HL-60 (cell line): ENCODE measurements at regions not wholly inside any gene's neighbourhood (a gene's known extent, or its start where the extent isn't known, plus 50 kb on each side); places are given as distances from the start of the nearest gene placed in this dataset.

ENCODE experiments used
- DNase-seq, 2 experiments: peaks; one replicate each; pipeline ENCODE4 v3.0.0-alpha.2; 2010 to 2020; ENCODE audit warnings: low read depth in 1 of 2, low spot score in 1 of 2
- H3K27ac ChIP-seq: fragments of 250-450 bp; sonication (Bioruptor Pico); replicated peaks from 2 replicates; pipeline ENCODE4 v1.5.1; 2020; ENCODE audit warnings: mild to moderate bottlenecking, moderate library complexity
- H3K27me3 ChIP-seq: fragments of 250-450 bp; sonication (Bioruptor Pico); 2 replicates; pipeline ENCODE4 v1.5.1; 2021; ENCODE audit warnings: mild to moderate bottlenecking, moderate library complexity; ENCODE audit not compliant: insufficient read depth, poor library complexity, severe bottlenecking
- H3K4me3 ChIP-seq: replicated peaks from 2 replicates; pipeline ENCODE4 v1.5.1; 2011; ENCODE audit warnings: mild to moderate bottlenecking, control low read depth, low read length; ENCODE audit not compliant: insufficient read depth
- GABPA ChIP-seq: IDR thresholded peaks from 2 replicates; pipeline ENCODE4 v1.6.1; 2012; ENCODE audit warnings: low read depth
- POLR2AphosphoS5 ChIP-seq: IDR thresholded peaks from 2 replicates; pipeline ENCODE4 v1.6.1; 2012; ENCODE audit warnings: low read depth
- SPI1 ChIP-seq: IDR thresholded peaks from 2 replicates; pipeline ENCODE4 v1.6.1; 2012; ENCODE audit warnings: low read depth, mild to moderate bottlenecking, borderline replicate concordance
- TF ChIP-seq, protein P1 (sequence below): IDR thresholded peaks from one replicate; pipeline ENCODE4 v1.5.1; 2011; ENCODE audit warnings: low read length, control low read depth, inconsistent platforms; ENCODE audit not compliant: insufficient read depth
- TF ChIP-seq, protein P2 (sequence below): IDR thresholded peaks from 2 replicates; pipeline ENCODE4 v1.6.1; 2012; ENCODE audit warnings: low read depth; ENCODE audit not compliant: insufficient replicate concordance

DNA sequence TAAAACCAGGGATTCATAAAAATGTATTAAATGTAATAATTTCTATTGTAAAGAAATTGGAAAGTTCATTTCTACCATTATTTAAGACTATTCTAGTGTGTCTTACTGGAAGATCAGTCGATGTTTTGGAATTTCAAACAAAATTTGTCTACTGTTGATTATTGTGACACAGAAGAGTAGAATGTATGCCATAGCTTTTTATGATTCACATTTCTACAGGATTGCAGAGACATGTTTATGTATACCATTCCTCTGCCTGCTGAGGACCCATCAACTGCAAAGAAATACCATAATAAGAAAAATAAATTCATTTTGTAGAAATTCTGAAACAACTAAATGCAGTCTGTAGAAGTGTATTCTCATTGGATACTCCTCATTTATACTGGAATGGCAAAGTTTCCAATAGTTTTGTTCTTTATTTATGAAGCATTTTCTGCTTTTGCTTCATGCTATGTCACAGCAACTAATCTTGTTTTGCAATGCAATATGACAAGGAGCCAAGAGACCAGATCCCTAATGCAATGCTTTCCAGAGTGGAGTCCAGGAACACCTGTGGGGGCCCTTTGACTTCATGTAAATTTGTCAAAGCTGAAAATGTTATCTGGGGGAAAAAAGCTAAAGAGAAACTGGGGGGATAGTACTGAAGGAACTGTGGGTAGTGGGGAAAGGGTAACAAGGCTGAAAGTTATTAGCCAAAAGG, 172.9 kb upstream of the LRIG3 start:
- DNase-seq, result no peak
- no peak overlapping the region for H3K27ac ChIP-seq
- H3K27me3 ChIP-seq, result no peaks in the 10 kb centered on the region
- TF ChIP-seq POLR2AphosphoS5 (no peak), SPI1 (no peak), GABPA (no peak)
- TF ChIP-seq, protein P1, sequence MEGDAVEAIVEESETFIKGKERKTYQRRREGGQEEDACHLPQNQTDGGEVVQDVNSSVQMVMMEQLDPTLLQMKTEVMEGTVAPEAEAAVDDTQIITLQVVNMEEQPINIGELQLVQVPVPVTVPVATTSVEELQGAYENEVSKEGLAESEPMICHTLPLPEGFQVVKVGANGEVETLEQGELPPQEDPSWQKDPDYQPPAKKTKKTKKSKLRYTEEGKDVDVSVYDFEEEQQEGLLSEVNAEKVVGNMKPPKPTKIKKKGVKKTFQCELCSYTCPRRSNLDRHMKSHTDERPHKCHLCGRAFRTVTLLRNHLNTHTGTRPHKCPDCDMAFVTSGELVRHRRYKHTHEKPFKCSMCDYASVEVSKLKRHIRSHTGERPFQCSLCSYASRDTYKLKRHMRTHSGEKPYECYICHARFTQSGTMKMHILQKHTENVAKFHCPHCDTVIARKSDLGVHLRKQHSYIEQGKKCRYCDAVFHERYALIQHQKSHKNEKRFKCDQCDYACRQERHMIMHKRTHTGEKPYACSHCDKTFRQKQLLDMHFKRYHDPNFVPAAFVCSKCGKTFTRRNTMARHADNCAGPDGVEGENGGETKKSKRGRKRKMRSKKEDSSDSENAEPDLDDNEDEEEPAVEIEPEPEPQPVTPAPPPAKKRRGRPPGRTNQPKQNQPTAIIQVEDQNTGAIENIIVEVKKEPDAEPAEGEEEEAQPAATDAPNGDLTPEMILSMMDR, result no peak
- TF ChIP-seq, protein P2, sequence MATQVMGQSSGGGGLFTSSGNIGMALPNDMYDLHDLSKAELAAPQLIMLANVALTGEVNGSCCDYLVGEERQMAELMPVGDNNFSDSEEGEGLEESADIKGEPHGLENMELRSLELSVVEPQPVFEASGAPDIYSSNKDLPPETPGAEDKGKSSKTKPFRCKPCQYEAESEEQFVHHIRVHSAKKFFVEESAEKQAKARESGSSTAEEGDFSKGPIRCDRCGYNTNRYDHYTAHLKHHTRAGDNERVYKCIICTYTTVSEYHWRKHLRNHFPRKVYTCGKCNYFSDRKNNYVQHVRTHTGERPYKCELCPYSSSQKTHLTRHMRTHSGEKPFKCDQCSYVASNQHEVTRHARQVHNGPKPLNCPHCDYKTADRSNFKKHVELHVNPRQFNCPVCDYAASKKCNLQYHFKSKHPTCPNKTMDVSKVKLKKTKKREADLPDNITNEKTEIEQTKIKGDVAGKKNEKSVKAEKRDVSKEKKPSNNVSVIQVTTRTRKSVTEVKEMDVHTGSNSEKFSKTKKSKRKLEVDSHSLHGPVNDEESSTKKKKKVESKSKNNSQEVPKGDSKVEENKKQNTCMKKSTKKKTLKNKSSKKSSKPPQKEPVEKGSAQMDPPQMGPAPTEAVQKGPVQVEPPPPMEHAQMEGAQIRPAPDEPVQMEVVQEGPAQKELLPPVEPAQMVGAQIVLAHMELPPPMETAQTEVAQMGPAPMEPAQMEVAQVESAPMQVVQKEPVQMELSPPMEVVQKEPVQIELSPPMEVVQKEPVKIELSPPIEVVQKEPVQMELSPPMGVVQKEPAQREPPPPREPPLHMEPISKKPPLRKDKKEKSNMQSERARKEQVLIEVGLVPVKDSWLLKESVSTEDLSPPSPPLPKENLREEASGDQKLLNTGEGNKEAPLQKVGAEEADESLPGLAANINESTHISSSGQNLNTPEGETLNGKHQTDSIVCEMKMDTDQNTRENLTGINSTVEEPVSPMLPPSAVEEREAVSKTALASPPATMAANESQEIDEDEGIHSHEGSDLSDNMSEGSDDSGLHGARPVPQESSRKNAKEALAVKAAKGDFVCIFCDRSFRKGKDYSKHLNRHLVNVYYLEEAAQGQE, result no peak
- H3K4me3 ChIP-seq, result no peak overlapping the region

DNA sequence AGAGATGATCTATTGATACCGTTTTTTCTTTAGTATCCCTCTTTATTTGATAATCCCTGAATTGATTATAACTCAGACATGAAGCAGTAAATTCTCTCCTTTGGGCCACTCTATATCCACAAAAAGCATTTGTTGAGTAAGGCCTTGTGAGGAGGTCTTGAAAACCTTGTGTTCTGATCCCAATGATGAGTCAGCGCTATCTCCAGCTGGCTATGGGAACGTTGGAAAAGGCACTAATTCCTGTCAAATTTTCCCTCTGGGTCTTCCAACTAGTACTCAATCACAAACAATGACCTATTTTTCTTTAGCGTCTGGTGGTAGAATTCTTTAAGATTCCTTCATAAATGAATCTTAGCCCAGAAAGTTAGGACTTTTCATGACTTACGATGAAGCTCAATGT, 168.4 kb upstream of the LRIG3 start:
- Histone ChIP-seq H3K27me3 (no peaks in the 10 kb centered on the region), H3K27ac (no peak overlapping the region), H3K4me3 (no peak overlapping the region)
- no peak for DNase-seq
- no peak for TF ChIP-seq POLR2AphosphoS5
- TF ChIP-seq, protein P1, result no peak
- no peak for TF ChIP-seq GABPA
- no peak for TF ChIP-seq SPI1
- TF ChIP-seq, protein P2, result no peak

DNA sequence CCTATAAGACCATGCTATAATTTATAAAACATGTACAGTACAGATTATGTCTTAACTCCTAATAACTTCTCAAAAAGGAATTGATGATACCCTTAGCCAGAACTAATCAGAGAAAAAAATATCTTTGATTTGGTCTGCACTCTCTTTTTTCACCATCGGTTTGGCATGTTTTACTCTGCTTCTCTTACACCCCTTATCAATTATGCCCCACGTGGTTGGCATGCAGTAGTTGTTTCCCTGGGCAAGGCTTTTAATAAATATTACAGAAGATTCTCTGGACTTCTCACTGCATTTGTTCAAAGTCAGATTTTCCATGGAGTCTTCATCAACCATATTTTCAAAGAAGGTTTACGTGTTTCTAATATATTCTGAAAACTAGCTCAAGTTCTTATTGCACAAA, 167.4 kb upstream of the LRIG3 start:
- no peaks in the 10 kb centered on the region for H3K27me3 ChIP-seq
- no peak overlapping the region for H3K4me3 ChIP-seq
- TF ChIP-seq GABPA (no peak), SPI1 (no peak), POLR2AphosphoS5 (no peak)
- TF ChIP-seq, protein P1, result no peak
- TF ChIP-seq, protein P2, result no peak
- no peak overlapping the region for H3K27ac ChIP-seq
- no peak for DNase-seq
